ENCODE measurements at regions not wholly inside any gene's neighbourhood (a gene's known extent, or its start where the extent isn't known, plus 50 kb on each side); places are given as distances from the start of the nearest gene placed in this dataset.
"Not testable (repeated sequence)": the region's sequence is repeated elsewhere in the genome, so short reads cannot be mapped to it uniquely, and the experiment has no call there.

- no peak for DNase-seq
Observed at GRCh38 chr4:81757691-81758090, 286.0 kb upstream of the RASGEF1B start.

- no peak for DNase-seq
Observed at GRCh38 chr4:81756973-81757372, 285.3 kb upstream of the RASGEF1B start.

GRCh38 chr4:81756042-81756441 is 284.3 kb upstream of the RASGEF1B start:
- DNase-seq = no peak

GRCh38 chr4:81754169-81754568 is 282.5 kb upstream of the RASGEF1B start:
- DNase-seq = no peak

GRCh38 chr4:81751531-81752289 is 280.0 kb upstream of the RASGEF1B start:
- DNase-seq = no peak

- no peak for DNase-seq
Observed at GRCh38 chr4:81747242-81747930, 275.7 kb upstream of the RASGEF1B start.

- DNase-seq = no peak
Observed at GRCh38 chr4:81746773-81747172, 275.1 kb upstream of the RASGEF1B start.

GRCh38 chr4:81746071-81746470 is 274.4 kb upstream of the RASGEF1B start:
- no peak for DNase-seq

- DNase-seq = no peak
Observed at GRCh38 chr4:81745050-81745449, 273.3 kb upstream of the RASGEF1B start.

GRCh38 chr4:81743731-81744435 is 272.2 kb upstream of the RASGEF1B start:
- DNase-seq = no peak

GRCh38 chr4:81740487-81740886 is 268.8 kb upstream of the RASGEF1B start:
- DNase-seq = no peak

- DNase-seq = no peak
Observed at GRCh38 chr4:81738891-81739290, 267.2 kb upstream of the RASGEF1B start.

- DNase-seq = no peak
Observed at GRCh38 chr4:81737865-81738559, 266.3 kb upstream of the RASGEF1B start.

- no peak for DNase-seq
Observed at GRCh38 chr4:81736324-81736723, 264.6 kb upstream of the RASGEF1B start.

GRCh38 chr4:81732980-81733379 is 261.3 kb upstream of the RASGEF1B start:
- no peak for DNase-seq

- no peak for DNase-seq
Observed at GRCh38 chr4:81724925-81725329, 253.2 kb upstream of the RASGEF1B start.

- peak; percentile 2 for DNase-seq
Observed at GRCh38 chr4:81723927-81724587, 252.3 kb upstream of the RASGEF1B start.

GRCh38 chr4:81723019-81723884 is 251.5 kb upstream of the RASGEF1B start:
- DNase-seq = no peak

GRCh38 chr4:81722290-81722851 is 250.7 kb upstream of the RASGEF1B start:
- no peak for DNase-seq

- no peak for DNase-seq
Observed at GRCh38 chr4:81715757-81716156, 244.1 kb upstream of the RASGEF1B start.

- DNase-seq = not testable (repeated sequence)
Observed at GRCh38 chr4:81715357-81715756, 243.7 kb upstream of the RASGEF1B start.

Measured in fibroblast of skin of back (primary cell).